ENCODE measurements at regions not wholly inside any gene's neighbourhood (a gene's known extent, or its start where the extent isn't known, plus 50 kb on each side); places are given as distances from the start of the nearest gene placed in this dataset.

GRCh38 chr4:127211650-127212560, 420.9 kb upstream of the INTU start:
- Histone ChIP-seq H3K9ac (no peak overlapping the region), H3K36me3 (ENCODE audit: low read depth) (no peaks in the 10 kb centered on the region), H3K4me1 (ENCODE audit: insufficient read depth) (peaks cover 7% of the 10 kb centered on the region), H3K27ac (no peak overlapping the region), H3K27me3 (replicated peaks; ENCODE audit: insufficient read depth) (no peaks in the 10 kb centered on the region), H3F3A (ENCODE audit: insufficient read depth) (no peaks in the 10 kb centered on the region), H2AFZ (no peak overlapping the region), H3K4me2 (ENCODE audit: unreplicated experiment) (no peak overlapping the region), H3K4me3 (no peak overlapping the region), H4K20me1 (ENCODE audit: insufficient read depth) (no peaks in the 10 kb centered on the region), H3K9me2 (ENCODE audit: insufficient read depth) (no peaks in the 10 kb centered on the region), H3K79me2 (ENCODE audit: insufficient read depth) (no peaks in the 10 kb centered on the region), H3K9me3 (ENCODE audit: low read depth) (no peaks in the 10 kb centered on the region)
- in situ Hi-C loops (cut with MboI), result no loop called here
- no peak for TF ChIP-seq EZH2phosphoT487 (IDR thresholded peaks at IDR 0.05; ENCODE audit: insufficient read depth, low read depth)
- TF ChIP-seq EZH2 (IDR thresholded peaks at IDR 0.05; ENCODE audit: insufficient read depth, poor library complexity, severe bottlenecking), result no peak
- peak; percentile 12 for DNase-seq
- WGBS, 2 experiments (ENCODE audit: low coverage in 1 of 2, low lambda C conversion rate in 2 of 2, missing lambda C conversion rate in 2 of 2), result 32 to 36% methylated on average over 4 of the region's 4 CpGs

- no peaks in the 10 kb centered on the region for H3K9me2 ChIP-seq (ENCODE audit: insufficient read depth)
- WGBS, 2 experiments (ENCODE audit: low coverage in 1 of 2, low lambda C conversion rate in 2 of 2, missing lambda C conversion rate in 2 of 2), result 56 to 62% methylated on average over 4 of the region's 4 CpGs
- H3F3A ChIP-seq (ENCODE audit: insufficient read depth), result no peaks in the 10 kb centered on the region
- H3K9ac ChIP-seq, result no peak overlapping the region
- no peaks in the 10 kb centered on the region for H3K79me2 ChIP-seq (ENCODE audit: insufficient read depth)
- TF ChIP-seq EZH2phosphoT487 (IDR thresholded peaks at IDR 0.05; ENCODE audit: insufficient read depth, low read depth) (no peak), EZH2 (IDR thresholded peaks at IDR 0.05; ENCODE audit: insufficient read depth, poor library complexity, severe bottlenecking) (no peak)
- no peak overlapping the region for H3K4me3 ChIP-seq
- no peak overlapping the region for H3K27ac ChIP-seq
- H3K36me3 ChIP-seq (ENCODE audit: low read depth), result no peaks in the 10 kb centered on the region
- no peak overlapping the region for H2AFZ ChIP-seq
- no peaks in the 10 kb centered on the region for H3K9me3 ChIP-seq (ENCODE audit: low read depth)
- DNase-seq, result no peak
- H3K4me1 ChIP-seq (ENCODE audit: insufficient read depth), result peaks cover 7% of the 10 kb centered on the region
- H3K27me3 ChIP-seq (replicated peaks; ENCODE audit: insufficient read depth), result no peaks in the 10 kb centered on the region
- no peak overlapping the region for H3K4me2 ChIP-seq (ENCODE audit: unreplicated experiment)
- H4K20me1 ChIP-seq (ENCODE audit: insufficient read depth), result no peaks in the 10 kb centered on the region
- in situ Hi-C loops (cut with MboI), result no loop called here
Measured at GRCh38 chr4:127212701-127213100, 420.1 kb upstream of the INTU start.

- H3K27me3 ChIP-seq (replicated peaks; ENCODE audit: insufficient read depth), result no peaks in the 10 kb centered on the region
- peaks cover 7% of the 10 kb centered on the region for H3K4me1 ChIP-seq (ENCODE audit: insufficient read depth)
- no peak overlapping the region for H3K4me2 ChIP-seq (ENCODE audit: unreplicated experiment)
- no peaks in the 10 kb centered on the region for H4K20me1 ChIP-seq (ENCODE audit: insufficient read depth)
- no peak for TF ChIP-seq EZH2phosphoT487 (IDR thresholded peaks at IDR 0.05; ENCODE audit: insufficient read depth, low read depth)
- no peak for TF ChIP-seq EZH2 (IDR thresholded peaks at IDR 0.05; ENCODE audit: insufficient read depth, poor library complexity, severe bottlenecking)
- no peaks in the 10 kb centered on the region for H3K36me3 ChIP-seq (ENCODE audit: low read depth)
- H2AFZ ChIP-seq, result peak overlapping the region; percentile 34; the same call in 1 of the 2 replicates
- H3K9ac ChIP-seq, result no peak overlapping the region
- no peaks in the 10 kb centered on the region for H3K9me2 ChIP-seq (ENCODE audit: insufficient read depth)
- in situ Hi-C loops (cut with MboI), result no loop called here
- H3F3A ChIP-seq (ENCODE audit: insufficient read depth), result no peaks in the 10 kb centered on the region
- no peak for DNase-seq
- no peak overlapping the region for H3K27ac ChIP-seq
- WGBS, 2 experiments (ENCODE audit: low coverage in 1 of 2, low lambda C conversion rate in 2 of 2, missing lambda C conversion rate in 2 of 2), result 61 to 70% methylated on average over 2 of the region's 2 CpGs
- H3K79me2 ChIP-seq (ENCODE audit: insufficient read depth), result no peaks in the 10 kb centered on the region
- no peaks in the 10 kb centered on the region for H3K9me3 ChIP-seq (ENCODE audit: low read depth)
- H3K4me3 ChIP-seq, result no peak overlapping the region
Measured at GRCh38 chr4:127214016-127214415, 418.7 kb upstream of the INTU start.

GRCh38 chr4:127214931-127215330, 417.8 kb upstream of the INTU start:
- no peaks in the 10 kb centered on the region for H4K20me1 ChIP-seq (ENCODE audit: insufficient read depth)
- H3F3A ChIP-seq (ENCODE audit: insufficient read depth), result no peaks in the 10 kb centered on the region
- no peaks in the 10 kb centered on the region for H3K79me2 ChIP-seq (ENCODE audit: insufficient read depth)
- WGBS, 2 experiments (ENCODE audit: low coverage in 1 of 2, low lambda C conversion rate in 2 of 2, missing lambda C conversion rate in 2 of 2), result 32 to 39% methylated on average over 4 of the region's 4 CpGs
- in situ Hi-C loops (cut with MboI), result no loop called here
- H3K4me2 ChIP-seq (ENCODE audit: unreplicated experiment), result no peak overlapping the region
- no peaks in the 10 kb centered on the region for H3K9me2 ChIP-seq (ENCODE audit: insufficient read depth)
- H3K4me1 ChIP-seq (ENCODE audit: insufficient read depth), result peaks cover 7% of the 10 kb centered on the region
- no peak overlapping the region for H3K27ac ChIP-seq
- H3K9me3 ChIP-seq (ENCODE audit: low read depth), result no peaks in the 10 kb centered on the region
- no peak overlapping the region for H3K9ac ChIP-seq
- TF ChIP-seq EZH2 (IDR thresholded peaks at IDR 0.05; ENCODE audit: insufficient read depth, poor library complexity, severe bottlenecking) (no peak), EZH2phosphoT487 (IDR thresholded peaks at IDR 0.05; ENCODE audit: insufficient read depth, low read depth) (no peak)
- DNase-seq, result no peak
- no peaks in the 10 kb centered on the region for H3K36me3 ChIP-seq (ENCODE audit: low read depth)
- no peak overlapping the region for H3K4me3 ChIP-seq
- no peaks in the 10 kb centered on the region for H3K27me3 ChIP-seq (replicated peaks; ENCODE audit: insufficient read depth)
- no peak overlapping the region for H2AFZ ChIP-seq

Measured in GM23248 (cell line).